GM15510 (cell line): ENCODE measurements at regions not wholly inside any gene's neighbourhood (a gene's known extent, or its start where the extent isn't known, plus 50 kb on each side); places are given as distances from the start of the nearest gene placed in this dataset.

Source experiments
- POLR2A ChIP-seq: IDR thresholded peaks from 3 replicates; pipeline ENCODE4 v1.6.1; 2011; ENCODE audit warnings: borderline replicate concordance; ENCODE audit not compliant: insufficient read length; ENCODE audit errors: extremely low read depth

- TF ChIP-seq POLR2A, result no peak
Measured at GRCh38 chr4:1505511-1506460, 99.5 kb upstream of the NKX1-1 start.

DNA sequence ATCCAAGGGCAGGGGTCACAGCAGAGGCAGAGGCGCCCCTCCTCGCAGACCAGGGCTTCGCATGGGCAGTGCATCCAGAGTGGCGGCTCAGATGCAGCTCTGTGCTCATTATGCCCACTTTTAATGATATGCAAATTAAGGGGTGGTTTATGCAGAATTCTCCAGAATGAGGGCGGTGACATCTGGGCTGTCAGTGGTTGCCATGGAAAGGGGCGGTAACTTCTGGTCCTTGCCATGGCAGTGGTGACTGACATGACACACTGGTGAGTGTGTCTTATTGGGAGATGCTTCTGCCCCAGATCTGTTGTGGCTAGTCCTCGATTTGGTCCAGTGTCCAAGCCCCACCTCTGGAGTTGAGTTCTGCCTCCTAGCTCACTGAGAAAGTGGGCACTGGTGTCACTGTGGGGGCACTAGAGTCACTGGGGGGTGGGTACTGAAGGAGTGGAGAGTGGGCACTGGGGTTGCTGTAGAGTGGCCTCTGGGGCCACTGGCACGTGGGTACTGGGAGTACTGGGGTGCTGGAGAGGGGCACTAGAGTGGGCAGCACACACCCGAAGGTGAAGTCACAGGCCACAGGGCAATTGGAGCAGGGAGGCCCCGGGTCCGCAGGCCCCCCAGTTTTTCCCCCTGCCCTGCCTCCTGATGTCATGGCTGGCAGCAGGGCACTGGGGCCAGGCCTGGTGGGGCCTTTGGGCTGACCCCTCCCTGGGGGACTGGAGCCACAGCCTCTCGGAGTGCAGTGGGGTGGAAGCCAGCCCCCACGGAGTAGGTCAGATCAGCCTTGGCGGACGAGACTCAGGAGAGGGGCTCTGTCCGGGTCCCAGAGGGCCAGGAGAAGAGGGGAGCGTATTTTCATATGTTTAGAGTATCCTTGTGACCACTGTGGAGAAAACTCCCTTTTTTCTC, 98.6 kb upstream of the NKX1-1 start:
- no peak for TF ChIP-seq POLR2A

DNA sequence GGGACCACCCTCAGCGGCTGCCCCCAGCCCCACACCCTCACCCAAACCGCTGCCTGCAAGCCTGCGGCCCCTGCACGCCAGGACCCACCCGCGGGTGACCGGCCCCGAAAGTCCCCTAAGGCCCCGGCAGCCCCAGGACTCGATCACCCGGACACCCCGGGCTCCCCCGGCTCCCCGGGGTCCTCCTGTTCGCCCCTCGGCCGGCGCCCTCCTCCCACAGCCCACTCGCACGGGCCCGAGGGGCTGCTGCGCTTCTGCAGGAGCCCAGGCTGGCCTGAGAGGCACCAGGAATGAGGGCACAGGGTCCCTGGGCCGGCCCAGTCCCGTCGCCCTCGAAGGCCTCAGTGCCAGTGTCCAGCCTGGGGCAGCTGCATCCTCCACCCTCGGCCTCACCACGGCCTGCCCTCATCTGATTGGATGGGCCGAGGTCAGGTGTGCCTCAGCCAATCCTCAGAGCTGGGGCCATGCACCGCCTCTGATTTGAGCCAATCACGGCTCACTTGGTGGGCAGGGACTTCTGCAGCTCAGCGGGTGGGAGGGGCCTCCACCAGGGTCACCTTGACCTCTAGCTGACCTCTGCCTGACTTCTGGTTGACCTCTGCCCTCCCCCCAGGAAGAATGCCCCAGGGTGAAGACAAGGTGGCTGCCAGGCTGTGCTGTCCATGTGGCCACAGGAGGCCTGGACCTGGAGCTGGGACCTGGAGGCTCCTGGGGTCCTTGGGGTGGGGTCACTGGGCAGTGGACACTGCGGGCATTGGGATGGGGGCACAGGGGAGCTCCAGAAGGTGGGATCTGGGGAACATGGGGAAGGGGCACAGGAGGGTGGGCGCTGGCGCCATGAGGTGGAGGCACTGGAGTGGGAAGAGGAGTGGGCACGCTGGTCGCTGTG, 97.6 kb upstream of the NKX1-1 start:
- no peak for TF ChIP-seq POLR2A

GRCh38 chr4:1502976-1503375, 96.7 kb upstream of the NKX1-1 start:
- TF ChIP-seq POLR2A, result no peak

DNA sequence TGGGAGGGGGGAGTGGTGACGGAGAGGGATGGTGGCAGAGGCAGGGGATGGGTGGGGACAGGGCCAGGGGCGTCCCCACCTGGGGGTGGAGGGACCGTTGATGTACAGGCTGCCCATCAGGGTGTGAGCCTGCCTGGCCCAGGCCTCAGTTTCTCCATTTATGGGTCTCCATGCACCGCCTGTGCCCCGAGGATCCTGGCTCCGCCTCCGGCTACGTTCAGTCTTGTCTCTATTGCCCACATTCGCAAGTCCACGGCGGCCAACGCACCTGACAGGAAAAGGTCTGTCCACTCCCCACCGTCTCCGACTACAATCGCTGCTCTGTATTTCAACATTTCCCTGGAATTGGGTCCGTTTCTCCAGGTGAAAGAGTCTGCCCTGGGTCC, 96.3 kb upstream of the NKX1-1 start:
- TF ChIP-seq POLR2A, result no peak

DNA sequence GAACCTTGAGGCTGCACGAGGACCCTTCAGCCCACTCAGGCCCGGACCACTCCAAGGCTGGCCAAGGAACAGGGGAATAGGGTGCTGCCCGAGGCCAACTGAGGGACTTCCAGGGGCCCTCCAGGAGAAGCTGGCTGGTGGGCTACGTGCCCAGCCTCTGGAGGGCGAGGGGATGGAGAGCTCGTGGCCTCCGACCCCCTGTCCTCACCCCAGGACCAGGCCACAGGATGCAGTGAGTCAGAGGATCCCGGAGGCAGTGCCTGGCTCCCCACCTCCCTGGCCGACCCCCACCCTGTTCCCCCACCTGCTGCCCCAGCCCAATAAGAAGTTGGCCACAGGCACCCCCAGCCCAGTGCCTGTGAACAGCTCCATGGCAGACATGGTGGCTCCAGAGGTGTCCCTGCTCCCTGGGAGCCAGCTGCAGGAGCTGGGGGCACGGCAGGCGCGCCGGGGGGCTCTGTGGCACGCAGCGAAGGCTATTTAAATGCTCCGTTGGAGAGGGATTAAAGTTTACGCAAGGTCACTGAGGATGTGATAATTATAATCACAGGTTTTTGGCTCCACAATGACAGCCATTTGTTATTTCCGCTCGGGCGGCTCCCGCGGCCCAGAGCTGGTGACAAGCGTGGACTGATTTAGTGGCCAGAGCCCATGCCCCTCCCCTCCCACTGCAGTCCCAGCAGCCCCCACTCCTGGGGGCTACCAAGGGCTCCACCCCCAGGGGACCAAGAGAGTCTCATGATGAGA, 95.7 kb upstream of the NKX1-1 start:
- TF ChIP-seq POLR2A, result no peak

- no peak for TF ChIP-seq POLR2A
Measured at GRCh38 chr4:1500966-1501753, 94.9 kb upstream of the NKX1-1 start.

GRCh38 chr4:1500231-1500965, 94.2 kb upstream of the NKX1-1 start:
- TF ChIP-seq POLR2A, result no peak

DNA sequence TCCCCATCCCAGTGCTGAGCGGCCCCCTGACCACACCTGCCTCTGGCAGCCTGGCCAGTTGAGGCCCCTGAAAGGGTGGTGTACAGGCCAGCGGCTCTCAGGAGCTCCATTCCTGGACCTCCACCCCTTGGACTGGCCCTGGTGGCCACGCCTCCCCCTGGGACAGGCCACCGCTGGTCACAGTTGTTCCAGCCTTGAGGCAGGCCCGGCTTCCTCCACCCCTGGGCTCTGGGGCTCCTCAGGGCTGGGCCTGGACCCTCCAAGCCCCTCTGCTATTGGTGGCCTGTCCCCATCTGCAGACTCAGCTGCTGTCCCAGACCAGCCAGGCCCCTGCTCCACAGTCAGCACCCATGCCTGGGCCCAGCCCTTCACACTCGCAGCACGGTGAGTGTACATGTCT, 93.2 kb upstream of the NKX1-1 start:
- no peak for TF ChIP-seq POLR2A

DNA sequence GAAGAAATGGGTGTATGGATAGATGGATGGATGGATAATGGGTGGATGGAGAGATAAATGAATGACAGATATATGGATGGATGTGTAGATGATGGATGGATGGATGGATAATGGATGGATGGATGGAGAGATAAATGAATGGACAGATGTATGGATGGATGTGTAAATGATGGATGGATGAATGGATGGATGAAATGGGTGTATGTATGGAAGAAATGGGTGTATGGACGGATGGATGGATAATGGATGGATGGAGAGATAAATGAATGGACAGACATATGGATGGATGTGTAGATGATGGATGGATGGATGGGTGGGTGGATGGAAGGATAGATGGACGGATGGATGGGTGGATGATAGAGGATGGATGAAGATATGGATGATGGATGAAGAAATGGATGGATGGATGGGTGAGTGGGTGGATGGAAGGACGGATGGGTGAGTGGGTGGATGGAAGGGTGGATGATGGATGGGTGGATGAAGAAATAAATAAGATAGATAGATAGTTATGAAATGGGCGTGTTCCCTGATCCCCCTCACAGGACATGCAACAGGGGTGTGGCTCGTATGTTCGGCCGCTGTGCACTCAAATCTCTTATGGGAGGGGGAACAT, 91.1 kb upstream of the NKX1-1 start:
- TF ChIP-seq POLR2A, result no peak

DNA sequence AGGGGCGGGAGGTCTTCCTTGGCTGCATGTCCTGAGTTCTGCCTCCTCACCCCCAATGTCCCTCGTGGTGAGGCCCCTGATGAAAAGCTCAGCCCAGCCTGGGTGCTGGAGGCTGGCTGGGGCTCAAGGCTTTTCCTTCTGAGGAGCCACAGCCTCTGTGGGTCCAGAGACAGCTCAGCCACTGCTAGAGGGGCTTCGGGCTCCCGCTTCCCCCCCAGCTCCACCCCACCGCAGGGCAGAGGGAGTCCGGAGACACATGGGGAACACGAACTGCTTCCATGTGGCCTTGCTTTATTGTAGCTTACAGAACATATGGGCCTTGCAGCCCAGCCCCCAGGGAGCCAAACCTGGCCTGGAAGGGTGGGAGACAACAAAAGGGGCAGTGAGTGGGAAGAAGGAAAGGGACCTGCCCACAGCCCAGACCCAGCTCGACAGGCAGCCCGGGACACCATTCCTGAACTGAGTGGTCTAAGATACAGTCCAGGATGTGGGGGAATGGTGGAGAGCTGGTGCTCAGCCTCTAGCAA, 89.9 kb upstream of the NKX1-1 start:
- no peak for TF ChIP-seq POLR2A
